K562 (cell line): ENCODE measurements at regions not wholly inside any gene's neighbourhood (a gene's known extent, or its start where the extent isn't known, plus 50 kb on each side); places are given as distances from the start of the nearest gene placed in this dataset.

ENCODE experiments used
- NRF1 ChIP-seq, 2 experiments: fragments of 450-650 bp; IDR thresholded peaks in 1 of 2; conservative IDR thresholded peaks in 1 of 2; 2 replicates each; pipeline ENCODE4 v1.6.1; 2014; ENCODE audit warnings: mild to moderate bottlenecking in 2 of 2
- ZBTB7A ChIP-seq: IDR thresholded peaks from 2 replicates; pipeline ENCODE4 v1.6.1; 2011; ENCODE audit warnings: low read depth, mild to moderate bottlenecking, low read length, moderate library complexity, borderline replicate concordance; ENCODE audit not compliant: control insufficient read depth
- ZNF324 ChIP-seq: fragments of 250-450 bp; sonication (Bioruptor Pico); IDR thresholded peaks from 2 replicates; pipeline ENCODE4 v1.4.0; 2020; ENCODE audit warnings: mild to moderate bottlenecking
- TF ChIP-seq, protein P1 (sequence below), 2 experiments: fragments of 450-650 bp; IDR thresholded peaks; 2 replicates each; pipeline ENCODE4 v1.6.1; 2016; ENCODE audit warnings: mild to moderate bottlenecking in 2 of 2, borderline replicate concordance in 1 of 2, low read depth in 1 of 2, moderate library complexity in 1 of 2

DNA sequence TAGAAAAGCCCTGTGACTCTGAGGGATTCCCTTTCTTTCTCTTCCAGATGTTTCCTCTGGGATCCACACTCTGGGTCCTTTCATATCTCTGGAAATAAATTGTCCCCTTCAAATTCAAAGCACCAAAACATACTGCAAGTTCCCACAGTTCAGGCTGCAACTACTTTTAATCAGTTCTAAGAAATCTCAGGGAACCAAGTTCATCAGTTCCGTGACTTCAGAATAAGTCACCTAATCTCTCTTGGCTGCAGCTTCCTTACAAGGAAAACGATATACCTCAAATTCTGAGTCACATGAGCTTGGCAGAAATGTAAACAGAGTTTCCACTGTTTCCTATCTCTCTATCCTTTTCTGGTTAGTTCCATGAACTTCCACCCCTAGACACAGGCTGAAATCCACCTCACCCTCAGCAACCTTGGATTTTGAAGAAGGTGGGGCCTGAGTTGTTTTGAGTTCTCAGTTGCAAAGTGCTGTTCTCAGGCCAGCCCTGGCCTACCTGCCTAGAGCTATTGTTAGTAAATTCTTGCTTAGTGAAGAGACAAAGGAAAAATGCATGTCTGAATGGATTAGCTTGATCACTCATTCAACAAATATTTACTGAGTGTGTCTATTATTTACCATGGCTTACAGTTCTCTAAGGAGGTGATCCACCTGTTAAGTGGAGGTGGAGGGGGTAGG, 59.3 kb upstream of the IL6 start (continued):
- TF ChIP-seq NRF1 (conservative IDR thresholded peaks at IDR 0.05 in 1 of 2, IDR thresholded peaks at IDR 0.05 in 1 of 2) (0 out of 4 replicates have a peak, but pooled peaks of 1 of the 2 experiments have one; percentile 28), ZNF324 (no peak), ZBTB7A (no peak)
- TF ChIP-seq, protein P1, sequence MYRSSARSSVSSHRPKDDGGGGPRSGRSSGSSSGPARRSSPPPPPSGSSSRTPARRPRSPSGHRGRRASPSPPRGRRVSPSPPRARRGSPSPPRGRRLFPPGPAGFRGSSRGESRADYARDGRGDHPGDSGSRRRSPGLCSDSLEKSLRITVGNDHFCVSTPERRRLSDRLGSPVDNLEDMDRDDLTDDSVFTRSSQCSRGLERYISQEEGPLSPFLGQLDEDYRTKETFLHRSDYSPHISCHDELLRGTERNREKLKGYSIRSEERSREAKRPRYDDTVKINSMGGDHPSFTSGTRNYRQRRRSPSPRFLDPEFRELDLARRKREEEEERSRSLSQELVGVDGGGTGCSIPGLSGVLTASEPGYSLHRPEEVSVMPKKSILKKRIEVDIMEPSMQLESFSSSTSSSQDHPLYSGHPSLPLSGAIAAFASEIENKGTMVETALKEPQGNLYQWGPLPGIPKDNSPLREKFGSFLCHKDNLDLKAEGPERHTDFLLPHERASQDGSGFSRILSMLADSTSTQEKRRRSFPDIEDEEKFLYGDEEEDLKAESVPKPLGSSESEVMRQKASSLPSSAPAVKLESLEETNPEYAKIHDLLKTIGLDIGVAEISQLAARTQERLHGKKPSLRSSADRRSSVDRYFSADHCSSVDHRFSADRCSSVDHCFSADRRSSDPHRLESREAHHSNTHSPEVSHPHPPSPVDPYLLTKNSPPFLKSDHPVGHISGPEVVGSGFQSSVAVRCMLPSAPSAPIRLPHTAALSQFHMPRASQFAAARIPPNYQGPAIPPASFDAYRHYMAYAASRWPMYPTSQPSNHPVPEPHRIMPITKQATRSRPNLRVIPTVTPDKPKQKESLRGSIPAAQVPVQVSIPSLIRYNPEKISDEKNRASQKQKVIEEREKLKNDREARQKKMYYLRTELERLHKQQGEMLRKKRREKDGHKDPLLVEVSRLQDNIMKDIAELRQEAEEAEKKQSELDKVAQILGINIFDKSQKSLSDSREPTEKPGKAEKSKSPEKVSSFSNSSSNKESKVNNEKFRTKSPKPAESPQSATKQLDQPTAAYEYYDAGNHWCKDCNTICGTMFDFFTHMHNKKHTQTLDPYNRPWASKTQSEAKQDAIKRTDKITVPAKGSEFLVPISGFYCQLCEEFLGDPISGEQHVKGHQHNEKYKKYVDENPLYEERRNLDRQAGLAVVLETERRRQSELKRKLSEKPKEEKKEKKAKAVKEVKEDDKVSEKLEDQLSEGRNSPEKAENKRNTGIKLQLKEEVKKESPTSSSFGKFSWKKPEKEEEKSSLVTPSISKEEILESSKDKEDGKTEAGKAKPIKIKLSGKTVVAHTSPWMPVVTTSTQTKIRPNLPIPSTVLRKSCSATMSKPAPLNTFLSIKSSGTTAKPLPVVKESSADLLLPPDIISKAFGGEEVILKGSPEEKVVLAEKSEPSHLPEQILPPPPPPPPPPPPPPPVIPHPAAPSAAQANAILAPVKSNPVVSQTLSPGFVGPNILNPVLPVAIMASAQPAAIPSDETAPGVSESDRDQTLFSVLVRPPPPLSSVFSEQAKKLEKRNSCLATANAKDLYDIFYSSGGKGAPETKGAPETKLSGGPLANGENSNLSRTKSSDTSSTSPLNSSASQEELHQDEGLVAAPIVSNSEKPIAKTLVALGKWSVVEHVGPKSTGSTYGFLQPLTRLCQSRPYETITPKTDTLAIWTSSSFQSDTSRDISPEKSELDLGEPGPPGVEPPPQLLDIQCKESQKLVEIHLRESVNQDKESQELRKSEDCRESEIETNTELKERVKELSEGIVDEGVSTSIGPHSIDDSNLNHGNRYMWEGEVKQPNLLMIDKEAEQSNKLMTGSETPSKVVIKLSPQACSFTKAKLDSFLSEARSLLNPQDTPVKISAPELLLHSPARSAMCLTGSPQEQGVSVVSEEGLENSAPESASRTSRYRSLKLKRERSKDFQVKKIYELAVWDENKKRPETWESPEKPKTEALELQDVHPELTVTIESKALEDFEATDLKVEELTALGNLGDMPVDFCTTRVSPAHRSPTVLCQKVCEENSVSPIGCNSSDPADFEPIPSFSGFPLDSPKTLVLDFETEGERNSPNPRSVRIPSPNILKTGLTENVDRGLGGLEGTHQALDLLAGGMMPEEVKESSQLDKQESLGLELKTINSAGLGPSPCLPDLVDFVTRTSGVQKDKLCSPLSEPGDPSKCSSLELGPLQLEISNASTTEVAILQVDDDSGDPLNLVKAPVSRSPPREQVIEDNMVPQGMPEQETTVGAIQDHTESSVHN (IDR thresholded peaks at IDR 0.05; ENCODE audit: borderline replicate concordance in 1 of 2, low read depth in 1 of 2): peak; percentile 49 to 57; a peak in 1 of 4 replicates
- TF ChIP-seq, all 486 proteins: peak for 93
